ENCODE measurements at regions not wholly inside any gene's neighbourhood (a gene's known extent, or its start where the extent isn't known, plus 50 kb on each side); places are given as distances from the start of the nearest gene placed in this dataset.
A peak's percentile ranks its signal among the peaks of the same experiment; 100 is the strongest.
"Not testable (repeated sequence)": the region's sequence is repeated elsewhere in the genome, so short reads cannot be mapped to it uniquely, and the experiment has no call there.

- no peak for DNase-seq (ENCODE audit: low spot score)
Observed at GRCh38 chr3:11712646-11713045, 68.9 kb upstream of the VGLL4 start.

- DNase-seq (ENCODE audit: low spot score): peak; percentile 5
Observed at GRCh38 chr3:11711876-11712275, 68.2 kb upstream of the VGLL4 start.

GRCh38 chr3:11709782-11710181 lies 66.1 kb upstream of the VGLL4 start:
- no peak for DNase-seq (ENCODE audit: low spot score)

GRCh38 chr3:11707084-11707483 lies 63.4 kb upstream of the VGLL4 start:
- not testable (repeated sequence) for DNase-seq (ENCODE audit: low spot score)

- no peak for DNase-seq (ENCODE audit: low spot score)
Observed at GRCh38 chr3:11706604-11707003, 62.9 kb upstream of the VGLL4 start.

GRCh38 chr3:11705049-11705448 lies 61.3 kb upstream of the VGLL4 start:
- DNase-seq (ENCODE audit: low spot score): no peak

- DNase-seq (ENCODE audit: low spot score): no peak
Observed at GRCh38 chr3:11703146-11703545, 59.4 kb upstream of the VGLL4 start.

GRCh38 chr3:11699083-11699427 lies 55.3 kb upstream of the VGLL4 start:
- DNase-seq (ENCODE audit: low spot score): no peak

- no peak for DNase-seq (ENCODE audit: low spot score)
Observed at GRCh38 chr3:11698326-11699082, 54.8 kb upstream of the VGLL4 start.

- no peak for DNase-seq (ENCODE audit: low spot score)
Observed at GRCh38 chr3:11697701-11698100, 54.0 kb upstream of the VGLL4 start.

- no peak for DNase-seq (ENCODE audit: low spot score)
Observed at GRCh38 chr3:11696054-11696453, 52.3 kb upstream of the VGLL4 start.

Measured in Ammon's horn (tissue), 1 donor.